Esophagus muscularis mucosa (tissue), 4 donors: ENCODE measurements at regions not wholly inside any gene's neighbourhood (a gene's known extent, or its start where the extent isn't known, plus 50 kb on each side); places are given as distances from the start of the nearest gene placed in this dataset.
A peak's percentile ranks its signal among the peaks of the same experiment; 100 is the strongest.

Experiments
- DNase-seq: peaks from one replicate; pipeline ENCODE4 v3.0.0-alpha.2; 2017; ENCODE audit errors: extremely low spot score
- H3K27ac ChIP-seq, 4 donors: fragments of 200-600 bp; sonication (generic); replicated peaks in 1 of 4; 1 replicate in 3 of 4; 2 replicates in 1 of 4; pipeline ENCODE4 v1.5.1; 2016 to 2019; ENCODE audit warnings: mild to moderate bottlenecking in 1 of 4
- H3K27me3 ChIP-seq, 4 donors: fragments of 200-600 bp; sonication (generic); one replicate each; pipeline versions ENCODE4 v1.5.1 to v1.6.0; 2016 to 2019
- H3K36me3 ChIP-seq, 4 donors: fragments of 200-600 bp; sonication (generic); one replicate each; pipeline ENCODE4 v1.5.1; 2016 to 2019
- H3K4me1 ChIP-seq, 4 donors: fragments of 200-600 bp; sonication (generic); one replicate each; pipeline ENCODE4 v1.5.1; 2016 to 2019
- H3K4me3 ChIP-seq, 4 donors: fragments of 200-600 bp; sonication (generic); 1 replicate in 2 of 4; 2 replicates in 2 of 4; pipeline ENCODE4 v1.5.1; 2016 to 2019; ENCODE audit warnings: mild to moderate bottlenecking in 4 of 4, moderate library complexity in 1 of 4
- H3K9me3 ChIP-seq, 4 donors: fragments of 200-600 bp; sonication (generic); 1 replicate in 3 of 4; 2 replicates in 1 of 4; pipeline ENCODE4 v1.5.1; 2016 to 2019
- EP300 ChIP-seq: sonication (generic); formaldehyde crosslinking; IDR thresholded peaks from one replicate; pipeline ENCODE4 v1.6.1; 2017; ENCODE audit warnings: antibody characterized with exemption
- POLR2A ChIP-seq: fragments of 450-650 bp; IDR thresholded peaks from one replicate; pipeline ENCODE4 v1.6.1; 2017; ENCODE audit warnings: antibody characterized with exemption, moderate library complexity, mild to moderate bottlenecking, low read depth
- POLR2AphosphoS5 ChIP-seq, 2 donors: sonication (generic); formaldehyde crosslinking; IDR thresholded peaks; one replicate each; pipeline ENCODE4 v1.6.1; 2017; ENCODE audit warnings: antibody characterized with exemption in 2 of 2
- WGBS: methylation state at CpG from one replicate; pipeline ENCODE4 v1.1.5; 2018; 5-methylcytosine and 5-hydroxymethylcytosine counted together
- intact Hi-C: fragments of 100-400 bp; cut with DNase I; formaldehyde crosslinking; loops from one replicate; pipeline ENCODE4 v1.15.1; 2023
- TF ChIP-seq, protein P1 (sequence below), 3 experiments: fragments of 200-600 bp in 2 of 3; fragments of 450-650 bp in 1 of 3; sonication (generic) in 2 of 3; IDR thresholded peaks; one replicate each; pipeline ENCODE4 v1.5.1; 2017 to 2019; ENCODE audit warnings: antibody characterized with exemption in 3 of 3, mild to moderate bottlenecking in 2 of 3, moderate library complexity in 1 of 3

DNA sequence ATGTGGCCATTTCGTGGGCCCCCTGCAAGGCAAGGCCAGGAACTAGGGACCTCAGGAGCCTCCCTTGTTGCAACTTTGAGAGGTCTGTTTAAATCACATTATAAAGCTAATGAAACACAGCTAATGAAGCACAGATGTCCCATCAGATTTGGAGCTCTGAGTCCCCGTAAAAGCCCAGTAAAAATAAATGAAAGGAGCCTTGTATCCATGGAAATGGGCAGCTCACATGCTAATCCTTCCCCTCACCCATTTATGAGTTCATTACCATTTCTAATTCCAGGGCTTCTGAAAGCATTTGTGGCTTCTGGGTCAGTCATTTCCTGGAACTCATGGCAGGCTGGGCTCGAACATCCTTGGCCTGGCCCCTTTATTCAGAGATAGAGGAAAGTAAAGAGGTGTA, 274.8 kb downstream of the SS18 start:
- 78% methylated on average over 3 of the region's 3 CpGs for WGBS
- intact Hi-C loops = no loop called here

DNA sequence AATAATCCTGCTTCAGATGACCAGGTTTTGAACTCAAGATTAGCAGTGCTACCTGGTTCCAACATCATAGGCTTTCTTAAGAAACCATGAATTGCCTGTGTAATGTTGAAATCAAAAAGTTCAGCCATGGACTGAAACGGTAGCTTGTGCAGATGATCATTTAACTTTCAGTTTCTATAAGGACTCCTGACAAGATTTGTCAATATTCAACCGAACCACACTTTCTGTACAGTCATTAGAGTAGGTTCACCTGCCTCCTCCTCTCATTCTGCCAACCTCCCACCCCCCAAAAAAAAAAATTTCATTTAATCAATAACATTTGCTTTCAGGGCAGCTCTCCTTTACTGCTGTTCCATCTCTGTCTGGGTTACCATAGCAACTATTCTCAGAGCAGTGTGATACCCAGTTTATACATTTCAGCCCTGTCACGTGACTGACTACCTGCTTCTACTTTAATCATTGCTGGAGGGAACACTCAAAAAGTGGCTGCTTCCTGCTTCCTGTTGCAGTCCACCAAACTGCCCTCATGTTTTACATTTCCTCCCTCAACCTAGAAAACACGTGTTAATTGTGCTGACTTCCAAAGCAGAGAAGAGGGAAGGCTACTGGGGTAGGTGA, 275.5 kb downstream of the SS18 start:
- Histone ChIP-seq H3K36me3 (no peaks in the 10 kb centered on the region), H3K4me3 (no peak overlapping the region), H3K4me1 (no peaks in the 10 kb centered on the region), H3K27ac (no peak overlapping the region), H3K27me3 (no peaks in the 10 kb centered on the region), H3K9me3 (no peaks in the 10 kb centered on the region)
- 76% methylated on average over 4 of the region's 4 CpGs for WGBS
- DNase-seq = peak; percentile 26
- intact Hi-C loops = no loop called here
- TF ChIP-seq, protein P1, sequence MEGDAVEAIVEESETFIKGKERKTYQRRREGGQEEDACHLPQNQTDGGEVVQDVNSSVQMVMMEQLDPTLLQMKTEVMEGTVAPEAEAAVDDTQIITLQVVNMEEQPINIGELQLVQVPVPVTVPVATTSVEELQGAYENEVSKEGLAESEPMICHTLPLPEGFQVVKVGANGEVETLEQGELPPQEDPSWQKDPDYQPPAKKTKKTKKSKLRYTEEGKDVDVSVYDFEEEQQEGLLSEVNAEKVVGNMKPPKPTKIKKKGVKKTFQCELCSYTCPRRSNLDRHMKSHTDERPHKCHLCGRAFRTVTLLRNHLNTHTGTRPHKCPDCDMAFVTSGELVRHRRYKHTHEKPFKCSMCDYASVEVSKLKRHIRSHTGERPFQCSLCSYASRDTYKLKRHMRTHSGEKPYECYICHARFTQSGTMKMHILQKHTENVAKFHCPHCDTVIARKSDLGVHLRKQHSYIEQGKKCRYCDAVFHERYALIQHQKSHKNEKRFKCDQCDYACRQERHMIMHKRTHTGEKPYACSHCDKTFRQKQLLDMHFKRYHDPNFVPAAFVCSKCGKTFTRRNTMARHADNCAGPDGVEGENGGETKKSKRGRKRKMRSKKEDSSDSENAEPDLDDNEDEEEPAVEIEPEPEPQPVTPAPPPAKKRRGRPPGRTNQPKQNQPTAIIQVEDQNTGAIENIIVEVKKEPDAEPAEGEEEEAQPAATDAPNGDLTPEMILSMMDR (IDR thresholded peaks at IDR 0.05) = no peak
- no peak for TF ChIP-seq POLR2AphosphoS5 (IDR thresholded peaks at IDR 0.05)
- TF ChIP-seq EP300 = no peak
- no peak for TF ChIP-seq POLR2A

More for the DNA sequence above, 274.8 kb downstream of the SS18 start:
- peak; percentile 53 for DNase-seq
- H3K27ac ChIP-seq = no peak overlapping the region
- TF ChIP-seq POLR2AphosphoS5 (IDR thresholded peaks at IDR 0.05) (no peak), EP300 (no peak)
- TF ChIP-seq, protein P1 (IDR thresholded peaks at IDR 0.05) = no peak
- H3K4me3 ChIP-seq = no peak overlapping the region
- H3K9me3 ChIP-seq = no peaks in the 10 kb centered on the region
- H3K36me3 ChIP-seq = no peaks in the 10 kb centered on the region
- no peaks in the 10 kb centered on the region for H3K4me1 ChIP-seq
- H3K27me3 ChIP-seq = no peaks in the 10 kb centered on the region

DNA sequence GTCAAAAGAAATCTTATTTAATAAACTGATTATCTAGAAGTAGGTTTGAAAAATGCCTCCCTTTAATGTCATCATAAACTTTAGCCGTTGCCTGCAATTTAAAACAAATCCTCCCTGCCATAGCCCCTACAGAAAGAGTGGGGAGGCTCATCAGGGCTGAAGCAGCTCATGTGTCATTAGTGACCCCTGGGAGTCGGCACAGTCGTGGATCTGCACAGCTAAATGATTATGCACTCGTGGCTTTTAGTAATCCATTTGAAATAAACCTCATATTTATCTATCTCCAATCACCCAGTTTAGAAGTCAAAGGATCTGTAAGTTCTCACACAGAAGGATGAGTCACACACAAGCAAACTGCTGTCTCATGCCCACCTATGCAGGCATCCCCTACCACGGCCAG, 277.3 kb downstream of the SS18 start:
- 47% methylated on average over 5 of the region's 5 CpGs for WGBS
- no peaks in the 10 kb centered on the region for H3K9me3 ChIP-seq
- no peaks in the 10 kb centered on the region for H3K4me1 ChIP-seq
- no peaks in the 10 kb centered on the region for H3K27me3 ChIP-seq
- no peak overlapping the region for H3K4me3 ChIP-seq
- intact Hi-C loops = no loop called here
- H3K27ac ChIP-seq = no peak overlapping the region
- TF ChIP-seq POLR2A (no peak), POLR2AphosphoS5 (IDR thresholded peaks at IDR 0.05) (no peak), EP300 (no peak)
- TF ChIP-seq, protein P1 (IDR thresholded peaks at IDR 0.05) = no peak
- no peaks in the 10 kb centered on the region for H3K36me3 ChIP-seq
- peak; percentile 12 for DNase-seq

DNA sequence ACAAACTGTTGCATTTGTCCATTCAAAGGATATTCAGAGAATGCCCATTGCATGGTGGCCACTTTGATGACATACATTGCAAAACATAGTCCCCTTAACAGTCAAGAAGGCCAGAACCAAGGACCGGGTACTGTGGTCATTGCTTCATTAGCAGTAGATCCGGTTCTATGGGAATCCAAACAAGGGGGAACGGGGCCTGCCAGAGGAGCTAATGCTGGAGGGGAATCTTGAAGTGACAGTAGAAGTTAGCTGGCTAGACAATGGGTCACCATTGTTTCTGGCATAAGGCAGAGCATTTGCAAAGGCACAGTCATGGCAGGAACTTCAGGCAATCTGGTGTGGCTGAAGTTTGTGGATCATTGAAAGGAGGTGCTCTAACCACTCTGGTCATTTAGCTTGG, 279.7 kb downstream of the SS18 start:
- 97% methylated on average over 3 of the region's 3 CpGs for WGBS
- intact Hi-C loops = no loop called here

More for the DNA sequence above, 279.7 kb downstream of the SS18 start:
- no peaks in the 10 kb centered on the region for H3K27me3 ChIP-seq
- H3K9me3 ChIP-seq = no peaks in the 10 kb centered on the region
- peak; percentile 79 for DNase-seq
- H3K4me1 ChIP-seq = no peaks in the 10 kb centered on the region
- TF ChIP-seq POLR2AphosphoS5 (IDR thresholded peaks at IDR 0.05) (no peak), EP300 (no peak), POLR2A (no peak)
- TF ChIP-seq, protein P1 (IDR thresholded peaks at IDR 0.05) = no peak
- H3K27ac ChIP-seq = no peak overlapping the region
- no peak overlapping the region for H3K4me3 ChIP-seq
- no peaks in the 10 kb centered on the region for H3K36me3 ChIP-seq
